T-helper 2 cell (primary cell): ENCODE measurements at regions not wholly inside any gene's neighbourhood (a gene's known extent, or its start where the extent isn't known, plus 50 kb on each side); places are given as distances from the start of the nearest gene placed in this dataset.

Source experiments
- DNase-seq, 5 experiments: peaks; one replicate each; pipeline versions ENCODE4 v3.0.0 to v3.0.0-alpha.2; 2012 to 2022

- DNase-seq: no peak
Measured at GRCh38 chr5:28226407-28226806, 1188.0 kb upstream of the CDH9 start.

- DNase-seq: no peak
Measured at GRCh38 chr5:28219539-28219938, 1181.2 kb upstream of the CDH9 start.

DNA sequence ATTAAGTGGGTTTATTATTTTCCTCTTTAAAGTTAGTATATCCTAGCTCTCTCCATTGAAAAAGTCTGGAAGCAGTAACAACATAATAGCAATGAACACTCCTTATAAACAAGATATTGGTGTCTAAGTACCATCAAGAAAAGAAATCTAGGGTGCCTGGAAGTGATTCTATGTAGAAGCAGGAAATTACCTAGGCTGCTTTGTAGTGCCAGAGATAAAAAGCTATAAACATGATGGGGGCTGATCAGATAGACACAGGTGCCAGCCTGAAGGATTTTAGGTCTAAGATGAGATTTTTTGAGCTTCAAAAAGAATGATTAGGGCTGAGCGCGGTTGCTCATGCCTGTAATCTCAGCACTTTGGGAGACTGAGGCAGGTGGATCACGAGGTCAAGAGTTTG, 1179.3 kb upstream of the CDH9 start:
- no peak for DNase-seq

DNA sequence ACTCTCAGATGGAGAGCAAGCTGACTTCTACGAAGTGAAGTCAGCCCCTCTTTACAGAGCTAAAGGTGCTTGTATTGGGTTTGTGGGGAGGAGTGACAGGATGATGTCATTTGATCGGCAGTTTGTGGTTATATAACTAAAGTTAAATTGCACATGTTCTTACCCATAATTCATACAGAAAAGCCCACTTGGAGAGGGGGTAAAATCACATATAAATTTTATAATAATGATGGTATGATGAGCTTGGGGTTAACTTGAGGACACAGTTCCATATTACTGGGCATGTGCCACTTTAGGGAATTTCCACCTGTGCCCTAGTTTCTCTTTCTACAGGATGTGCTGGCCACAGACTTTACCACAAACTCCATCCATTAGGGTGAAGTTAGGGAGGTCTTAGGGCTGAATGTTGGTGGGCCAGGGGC, 1178.6 kb upstream of the CDH9 start:
- peak in 2 of 5 experiments; percentile 1 to 2 for DNase-seq

DNA sequence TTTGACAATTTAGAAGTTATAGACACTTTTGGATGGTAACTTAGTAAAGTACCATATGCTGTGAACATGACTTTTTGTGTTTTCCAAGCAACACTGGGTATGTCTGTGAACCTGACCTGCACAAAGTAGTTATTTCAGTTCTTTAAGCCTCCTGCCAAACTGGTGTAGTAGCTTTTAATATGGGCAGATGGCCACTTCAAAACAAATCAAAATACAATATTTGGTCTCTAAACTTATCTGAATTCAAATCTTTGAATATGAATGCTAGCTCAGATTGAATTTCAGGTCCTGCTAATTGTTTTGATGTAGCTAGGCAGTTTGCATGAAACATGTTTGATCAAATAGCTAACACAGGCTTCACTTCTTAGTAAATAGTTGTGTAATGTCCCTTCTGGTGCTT, 1176.7 kb upstream of the CDH9 start:
- DNase-seq: no peak

DNA sequence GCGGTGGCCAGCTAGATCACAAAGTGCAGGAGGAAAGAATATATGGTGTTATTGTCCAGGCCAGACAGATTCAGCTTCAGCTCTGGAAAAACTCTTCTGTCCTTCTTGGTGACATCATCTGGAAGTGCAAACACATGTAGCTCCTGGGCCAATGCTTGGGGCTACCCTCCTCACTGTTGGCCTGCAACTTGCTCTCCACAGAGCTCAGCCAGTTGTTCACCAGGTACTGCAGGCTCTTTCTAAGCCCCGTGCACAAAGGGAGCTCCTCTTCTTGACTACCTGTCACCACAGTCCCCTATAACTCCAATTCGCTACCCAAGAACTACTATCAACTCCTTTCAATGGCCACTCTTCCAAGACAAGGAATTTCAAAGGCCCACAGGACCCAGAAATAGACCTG, 1175.9 kb upstream of the CDH9 start:
- no peak for DNase-seq

- DNase-seq: no peak
Measured at GRCh38 chr5:28208356-28208755, 1170.0 kb upstream of the CDH9 start.

DNA sequence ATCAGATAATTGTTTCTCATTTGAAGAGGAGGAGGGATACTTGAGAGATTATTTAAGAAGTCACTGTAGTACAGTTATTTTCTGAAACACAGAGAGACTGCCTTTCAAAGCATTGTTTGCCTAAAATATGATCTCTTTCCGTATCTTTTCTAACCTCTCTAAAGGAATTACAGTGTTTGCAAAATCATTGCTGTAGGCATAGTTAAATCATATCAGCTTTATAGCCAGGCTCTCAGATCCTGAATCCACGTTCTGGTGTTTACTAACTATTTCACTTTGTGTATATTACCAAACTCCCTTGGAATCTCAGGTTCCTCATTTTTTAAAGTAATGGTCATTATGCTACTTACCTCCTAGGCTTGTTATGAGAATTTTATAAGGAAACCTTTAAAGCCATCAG, 1151.6 kb upstream of the CDH9 start:
- no peak for DNase-seq

GRCh38 chr5:28174691-28175090, 1136.3 kb upstream of the CDH9 start:
- no peak for DNase-seq

DNA sequence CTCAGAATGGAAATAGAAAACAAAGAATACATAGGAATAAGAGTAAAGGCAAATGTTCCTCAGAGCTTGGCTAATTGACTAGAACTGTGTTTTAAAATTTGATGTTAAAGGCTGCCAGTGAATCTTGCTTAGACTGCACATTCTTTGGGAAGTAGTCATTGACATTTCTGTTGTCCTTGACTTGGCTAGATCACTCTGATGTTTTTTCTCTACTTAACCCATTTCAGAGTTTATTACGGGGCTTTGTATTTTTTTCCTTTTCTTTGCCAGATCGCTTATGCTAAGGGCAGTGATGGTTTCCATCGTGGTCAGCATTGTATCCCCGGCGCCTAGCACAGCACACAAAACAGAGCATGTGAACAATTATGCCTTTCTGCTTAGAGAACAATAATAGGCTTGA, 1126.7 kb upstream of the CDH9 start:
- no peak for DNase-seq

DNA sequence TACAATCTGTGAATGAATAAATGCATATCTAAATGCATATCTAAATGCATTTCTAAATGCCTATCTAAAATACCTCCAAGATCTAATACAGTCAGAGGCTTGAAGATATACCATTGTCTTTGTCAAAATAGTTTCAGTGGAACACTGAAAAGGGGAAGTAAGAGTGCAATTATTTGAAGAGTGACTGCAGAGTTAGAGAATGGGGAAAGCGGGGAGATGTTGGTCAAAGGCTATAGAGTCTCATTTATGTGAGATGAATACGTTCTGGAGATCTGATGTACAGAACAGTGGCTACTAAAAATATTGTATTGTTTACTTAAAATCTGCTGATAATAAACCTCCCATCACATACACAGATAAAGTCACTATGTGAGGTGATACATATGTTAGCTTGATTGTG, 1126.2 kb upstream of the CDH9 start:
- no peak for DNase-seq

GRCh38 chr5:28156981-28157380, 1118.6 kb upstream of the CDH9 start:
- no peak for DNase-seq

- no peak for DNase-seq
Measured at GRCh38 chr5:28143519-28143918, 1105.1 kb upstream of the CDH9 start.

- DNase-seq: no peak
Measured at GRCh38 chr5:28132151-28132550, 1093.8 kb upstream of the CDH9 start.

DNA sequence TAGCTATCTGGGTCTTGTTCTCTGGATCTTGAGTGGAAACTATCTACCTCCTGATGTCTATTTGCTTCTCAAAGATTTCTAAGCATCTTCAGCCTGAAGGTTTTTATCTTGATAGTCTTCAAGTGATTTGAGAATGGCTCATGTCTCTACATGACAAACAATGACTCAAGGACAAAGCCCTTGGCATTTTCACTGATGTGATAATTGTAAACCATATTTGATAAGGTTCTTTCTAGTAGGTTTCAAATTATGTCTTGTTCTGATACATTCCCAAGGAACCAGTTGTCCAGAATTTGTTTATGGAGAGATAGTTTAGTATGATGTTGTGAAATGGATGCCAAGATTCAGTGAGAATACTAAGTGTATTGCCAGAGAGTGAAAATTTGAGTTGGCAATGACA, 1079.3 kb upstream of the CDH9 start:
- no peak for DNase-seq

- no peak for DNase-seq
Measured at GRCh38 chr5:28117273-28117672, 1078.9 kb upstream of the CDH9 start.

- no peak for DNase-seq
Measured at GRCh38 chr5:28110781-28111180, 1072.4 kb upstream of the CDH9 start.

- DNase-seq: no peak
Measured at GRCh38 chr5:28104080-28104479, 1065.7 kb upstream of the CDH9 start.

GRCh38 chr5:28084069-28084468, 1045.7 kb upstream of the CDH9 start:
- DNase-seq: no peak

DNA sequence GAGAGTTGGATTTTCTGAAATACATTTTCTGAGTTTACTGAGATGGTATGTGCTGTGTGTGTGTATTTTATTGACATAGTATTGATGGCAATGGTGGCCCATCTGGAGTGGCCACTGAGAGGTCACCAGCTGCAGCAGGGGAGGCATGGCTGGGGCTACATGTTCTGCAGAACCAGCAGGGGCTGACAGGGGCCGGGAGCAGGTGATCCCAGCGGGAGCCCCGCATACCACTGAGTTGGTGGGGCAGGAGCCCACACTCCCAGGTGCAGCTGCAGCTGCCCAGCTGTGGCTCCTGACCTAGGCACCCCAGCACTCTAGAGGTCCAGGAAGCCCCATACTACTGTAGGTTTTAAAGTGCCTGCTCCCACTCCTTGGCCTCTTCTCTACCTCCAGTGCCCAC, 1044.2 kb upstream of the CDH9 start:
- DNase-seq: no peak

DNA sequence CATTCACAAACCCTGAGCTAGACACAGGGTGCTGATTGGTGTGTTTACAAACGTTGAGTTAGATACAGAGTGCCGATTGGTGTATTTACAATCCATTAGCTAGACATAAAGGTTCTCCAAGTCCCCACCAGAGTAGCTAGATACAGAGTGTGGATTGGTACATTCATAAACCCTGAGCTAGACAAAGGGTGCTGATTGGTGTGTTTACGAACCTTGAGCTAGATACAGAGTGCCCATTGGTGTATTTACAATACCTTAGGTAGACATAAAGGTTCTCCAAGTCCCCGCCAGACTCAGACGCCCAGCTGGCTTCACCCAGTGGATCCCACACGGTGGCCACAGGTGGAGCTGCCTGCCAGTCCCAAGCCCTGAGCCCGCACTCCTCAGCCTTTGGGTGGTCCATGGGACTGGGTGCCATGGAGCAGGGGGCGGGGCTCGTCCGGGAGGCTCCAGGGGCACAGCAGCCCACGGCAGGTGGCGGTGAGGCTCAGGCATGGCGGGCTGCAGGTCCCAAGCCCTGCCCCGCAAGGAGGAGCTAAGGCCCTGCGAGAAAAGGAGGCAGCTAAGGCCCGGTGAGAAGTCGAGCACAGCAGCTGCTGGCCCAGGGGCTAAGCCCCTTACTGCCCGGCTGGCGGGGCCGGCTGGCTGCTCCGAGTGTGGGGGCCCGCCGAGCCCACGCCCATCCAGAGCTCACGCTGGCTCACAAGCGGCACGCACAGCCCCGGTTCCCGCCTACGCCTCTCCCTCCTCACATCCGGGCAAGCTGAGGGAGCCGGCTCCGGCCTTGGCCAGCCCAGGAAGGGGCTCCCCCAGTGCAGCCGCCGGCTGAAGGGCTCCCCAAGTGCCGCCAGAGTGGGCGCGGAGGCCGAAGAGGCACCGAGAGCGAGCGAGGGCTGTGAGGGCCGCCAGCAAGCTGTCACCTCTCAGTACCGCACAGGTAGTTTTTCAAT, 1039.2 kb upstream of the CDH9 start:
- DNase-seq: no peak

DNA sequence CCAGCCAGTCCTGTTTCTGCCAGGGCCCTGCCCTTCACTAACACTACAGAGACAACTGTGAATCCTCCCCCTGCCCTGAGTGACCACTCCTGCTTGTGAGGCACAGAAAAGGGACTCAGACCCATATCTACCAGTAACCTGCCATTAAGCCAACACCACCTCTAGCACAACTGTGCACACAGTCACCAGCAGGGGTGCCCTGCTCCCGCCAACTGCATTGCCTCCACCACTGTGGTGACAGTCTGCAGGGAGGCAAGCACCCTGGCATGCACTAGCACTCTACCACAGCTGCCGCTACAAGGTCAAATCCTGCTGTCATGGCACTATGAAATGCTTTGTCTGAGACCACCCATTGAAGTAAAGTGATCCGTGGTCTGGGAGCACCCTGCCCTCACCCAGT, 1028.5 kb upstream of the CDH9 start:
- DNase-seq: no peak

DNA sequence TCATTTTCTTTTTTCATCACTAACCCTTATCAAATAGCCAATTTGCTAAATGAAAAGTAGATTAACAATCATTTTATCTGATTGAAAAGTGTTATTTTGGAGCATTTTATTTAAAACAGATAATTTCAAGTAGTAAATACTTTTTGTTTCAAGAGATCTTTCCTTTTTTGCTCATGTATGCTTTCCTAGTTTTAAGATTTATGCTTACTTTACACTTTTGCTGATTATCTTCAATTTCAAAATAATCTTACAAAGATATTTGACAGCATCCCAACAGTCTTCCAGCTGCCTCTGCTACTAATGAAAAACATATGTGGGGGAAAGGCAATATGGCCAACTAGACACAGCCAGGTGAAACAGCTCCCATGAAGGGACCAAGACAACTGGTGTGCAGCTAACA, 1027.3 kb upstream of the CDH9 start:
- DNase-seq: no peak

GRCh38 chr5:28046596-28046995, 1008.2 kb upstream of the CDH9 start:
- DNase-seq: no peak

GRCh38 chr5:28027851-28028250, 989.5 kb upstream of the CDH9 start:
- DNase-seq: no peak
